Neural progenitor cell (in vitro differentiated cells): ENCODE measurements at regions not wholly inside any gene's neighbourhood (a gene's known extent, or its start where the extent isn't known, plus 50 kb on each side); places are given as distances from the start of the nearest gene placed in this dataset.
A peak's percentile ranks its signal among the peaks of the same experiment; 100 is the strongest.

Experiments used
- DNase-seq: peaks from one replicate; pipeline ENCODE4 v3.0.0-alpha.2; 2016; ENCODE audit warnings: low spot score
- H2AFZ ChIP-seq: fragments of 200-600 bp; sonication (generic); replicated peaks from 2 replicates; pipeline ENCODE4 v1.6.1; 2016; ENCODE audit warnings: antibody characterized with exemption
- H3F3A ChIP-seq: fragments of 200-600 bp; sonication (generic); 2 replicates; pipeline ENCODE4 v1.6.1; 2016; ENCODE audit warnings: antibody characterized with exemption, low read depth
- H3K27ac ChIP-seq: fragments of 200-600 bp; sonication (generic); 2 replicates; pipeline ENCODE4 v1.5.1; 2016; ENCODE audit warnings: mild to moderate bottlenecking
- H3K27me3 ChIP-seq: fragments of 200-600 bp; sonication (generic); 2 replicates; pipeline ENCODE4 v1.6.1; 2016; ENCODE audit warnings: mild to moderate bottlenecking, moderate library complexity
- H3K36me3 ChIP-seq: fragments of 200-600 bp; sonication (generic); 2 replicates; pipeline ENCODE4 v1.5.1; 2016
- H3K4me1 ChIP-seq: fragments of 200-600 bp; sonication (generic); 2 replicates; pipeline ENCODE4 v1.6.1; 2016; ENCODE audit warnings: mixed run types
- H3K4me2 ChIP-seq: fragments of 200-600 bp; sonication (generic); 2 replicates; pipeline ENCODE4 v1.6.1; 2016
- H3K4me3 ChIP-seq: fragments of 200-600 bp; sonication (generic); 2 replicates; pipeline ENCODE4 v1.5.1; 2016
- H3K79me2 ChIP-seq: fragments of 200-600 bp; sonication (generic); 2 replicates; pipeline ENCODE4 v1.6.1; 2016; ENCODE audit warnings: low read depth
- H3K9ac ChIP-seq: fragments of 200-600 bp; sonication (generic); 2 replicates; pipeline ENCODE4 v1.6.1; 2016
- H3K9me3 ChIP-seq: fragments of 200-600 bp; sonication (generic); 2 replicates; pipeline ENCODE4 v1.5.1; 2016; ENCODE audit warnings: low read depth
- H4K20me1 ChIP-seq: fragments of 200-600 bp; sonication (generic); 2 replicates; pipeline ENCODE4 v1.6.1; 2016; ENCODE audit warnings: low read depth
- H3K27ac Mint-ChIP-seq: 3 replicates; pipeline ENCODE4 v1.8.0; 2021; ENCODE audit warnings: mixed read lengths
- H3K27me3 Mint-ChIP-seq: 2 replicates; pipeline ENCODE4 v1.8.0; 2022; ENCODE audit warnings: low read depth, mild to moderate bottlenecking, inconsistent platforms, moderate library complexity, mixed read lengths; ENCODE audit not compliant: insufficient read depth
- H3K36me3 Mint-ChIP-seq: 3 replicates; pipeline ENCODE4 v1.8.0; 2021; ENCODE audit warnings: mixed read lengths
- H3K4me1 Mint-ChIP-seq: 3 replicates; pipeline ENCODE4 v1.8.0; 2021; ENCODE audit warnings: mixed read lengths
- H3K4me3 Mint-ChIP-seq: 3 replicates; pipeline ENCODE4 v1.8.0; 2021; ENCODE audit warnings: mild to moderate bottlenecking, moderate library complexity, mixed read lengths
- H3K9me3 Mint-ChIP-seq: 3 replicates; pipeline ENCODE4 v1.8.0; 2020; ENCODE audit warnings: mixed read lengths
- EZH2 ChIP-seq: fragments of 200-600 bp; sonication (generic); IDR thresholded peaks from 2 replicates; pipeline ENCODE4 v1.6.1; 2017; ENCODE audit warnings: antibody characterized with exemption, mild to moderate bottlenecking, moderate library complexity
- EZH2phosphoT487 ChIP-seq: fragments of 200-600 bp; sonication (generic); IDR thresholded peaks from 2 replicates; pipeline ENCODE4 v1.6.1; 2017; ENCODE audit warnings: antibody characterized with exemption
- TF ChIP-seq, protein P1 (sequence below): fragments of 200-600 bp; sonication (generic); IDR thresholded peaks from 2 replicates; pipeline ENCODE4 v1.5.1; 2017; ENCODE audit warnings: antibody characterized with exemption, mild to moderate bottlenecking

DNA sequence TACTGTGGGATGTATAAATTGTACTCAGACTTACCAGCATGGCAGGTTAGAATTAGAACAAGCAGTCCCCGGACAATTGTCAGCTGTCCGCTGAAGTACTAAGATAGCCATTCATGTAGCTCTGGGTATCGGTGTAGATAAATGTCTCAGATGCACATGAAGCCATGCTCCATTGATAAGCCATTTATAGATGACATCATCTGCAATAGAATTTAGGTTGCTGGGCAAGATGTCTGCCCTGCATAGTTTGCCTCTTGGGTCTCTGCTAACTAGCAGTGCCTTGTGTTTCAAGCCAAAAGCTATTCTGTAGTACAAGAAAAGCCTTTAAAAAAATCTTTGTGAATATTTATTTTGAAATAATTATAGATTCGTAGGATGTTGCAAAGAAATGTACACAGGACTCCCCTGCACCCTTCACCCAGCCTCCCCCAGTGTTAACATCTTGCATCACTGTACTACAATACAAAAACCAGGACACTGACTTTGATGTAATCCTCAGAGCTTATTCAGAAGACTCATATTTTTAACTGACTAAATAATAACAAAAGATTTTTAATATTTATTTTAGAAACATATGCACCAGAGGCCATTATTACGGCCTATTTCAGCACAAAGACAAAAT, 220.6 kb upstream of the THRB start:
- TF ChIP-seq EZH2phosphoT487 (no peak), EZH2 (no peak)
- H3K27ac Mint-ChIP-seq: no peak overlapping the region
- Histone ChIP-seq H3K4me3 (no peak overlapping the region), H3K27ac (no peak overlapping the region), H3K27me3 (no peaks in the 10 kb centered on the region), H2AFZ (no peak overlapping the region), H4K20me1 (no peaks in the 10 kb centered on the region), H3K9ac (no peak overlapping the region), H3F3A (peaks cover 5% of the 10 kb centered on the region), H3K4me2 (no peak overlapping the region), H3K79me2 (no peaks in the 10 kb centered on the region), H3K4me1 (peaks cover 17% of the 10 kb centered on the region), H3K9me3 (no peaks in the 10 kb centered on the region), H3K36me3 (no peaks in the 10 kb centered on the region)
- H3K4me3 Mint-ChIP-seq: no peak overlapping the region
- no peaks in the 10 kb centered on the region for H3K9me3 Mint-ChIP-seq
- no peak for DNase-seq
- peaks cover 20% of the 10 kb centered on the region for H3K4me1 Mint-ChIP-seq
- H3K36me3 Mint-ChIP-seq: no peaks in the 10 kb centered on the region
- no peaks in the 10 kb centered on the region for H3K27me3 Mint-ChIP-seq

DNA sequence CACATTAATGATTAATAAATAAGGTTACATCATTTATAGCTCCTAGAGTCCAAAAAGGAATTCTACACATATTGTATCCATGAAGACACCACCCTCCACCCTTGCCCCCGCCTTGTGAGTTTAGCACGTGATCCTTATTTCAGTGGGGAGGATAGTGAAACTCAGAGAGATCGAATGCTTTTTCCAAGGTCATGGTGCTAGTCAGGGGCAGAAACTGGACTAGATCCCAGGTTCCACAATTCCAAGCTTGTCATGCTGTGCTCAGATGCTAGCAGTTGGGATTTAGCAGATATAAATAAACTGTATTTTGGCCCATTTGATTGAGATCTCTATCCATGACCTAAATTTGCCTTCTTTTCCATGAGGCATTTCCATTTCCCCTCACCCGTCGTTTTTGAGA, 227.4 kb upstream of the THRB start:
- Mint-ChIP-seq H3K27me3 (no peaks in the 10 kb centered on the region), H3K36me3 (no peaks in the 10 kb centered on the region)

DNA sequence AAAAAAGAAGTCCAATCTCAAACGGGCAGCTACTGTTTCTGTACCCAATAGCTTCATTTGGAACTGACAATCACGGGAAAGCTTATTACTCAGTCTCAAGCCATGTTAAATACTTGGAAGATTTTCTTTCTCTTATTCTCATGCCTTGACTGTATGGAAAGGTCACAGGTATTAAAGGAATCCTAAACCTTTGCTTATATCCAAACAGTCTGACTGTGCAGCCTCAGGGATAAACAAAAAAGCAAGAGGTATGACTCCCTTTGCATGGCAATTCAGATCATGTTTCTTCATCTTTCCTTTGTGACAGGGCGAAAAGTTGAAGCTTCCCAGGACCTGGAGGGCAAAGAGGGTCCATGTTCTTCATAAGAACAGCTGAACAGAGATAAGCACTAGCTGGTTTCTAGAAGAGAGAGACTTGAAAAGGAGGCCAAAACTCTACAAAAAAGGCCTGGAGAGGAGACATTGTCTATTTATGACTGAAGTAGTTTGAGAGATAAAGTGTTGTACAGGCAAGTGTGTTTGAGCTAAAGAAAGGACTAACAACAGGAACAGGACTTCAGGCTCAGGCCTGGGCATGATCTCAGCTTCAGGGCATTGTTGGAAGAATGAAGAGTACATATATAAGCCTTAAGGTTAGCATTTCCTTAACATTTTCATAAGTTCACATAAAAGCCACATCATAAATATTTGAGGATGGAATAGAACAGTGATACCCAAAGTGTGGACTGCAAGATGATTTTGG, 231.0 kb upstream of the THRB start:
- Histone ChIP-seq H3K79me2 (no peaks in the 10 kb centered on the region), H3K4me3 (no peak overlapping the region), H3K36me3 (no peaks in the 10 kb centered on the region), H3K4me2 (no peak overlapping the region), H3K27ac (no peak overlapping the region), H4K20me1 (no peaks in the 10 kb centered on the region), H3F3A (no peaks in the 10 kb centered on the region), H3K9me3 (no peaks in the 10 kb centered on the region), H3K4me1 (no peaks in the 10 kb centered on the region), H2AFZ (no peak overlapping the region), H3K27me3 (no peaks in the 10 kb centered on the region), H3K9ac (no peak overlapping the region)
- Mint-ChIP-seq H3K27ac (no peak overlapping the region), H3K4me3 (no peak overlapping the region), H3K27me3 (no peaks in the 10 kb centered on the region), H3K4me1 (no peaks in the 10 kb centered on the region), H3K9me3 (no peaks in the 10 kb centered on the region), H3K36me3 (no peaks in the 10 kb centered on the region)
- TF ChIP-seq, protein P1, sequence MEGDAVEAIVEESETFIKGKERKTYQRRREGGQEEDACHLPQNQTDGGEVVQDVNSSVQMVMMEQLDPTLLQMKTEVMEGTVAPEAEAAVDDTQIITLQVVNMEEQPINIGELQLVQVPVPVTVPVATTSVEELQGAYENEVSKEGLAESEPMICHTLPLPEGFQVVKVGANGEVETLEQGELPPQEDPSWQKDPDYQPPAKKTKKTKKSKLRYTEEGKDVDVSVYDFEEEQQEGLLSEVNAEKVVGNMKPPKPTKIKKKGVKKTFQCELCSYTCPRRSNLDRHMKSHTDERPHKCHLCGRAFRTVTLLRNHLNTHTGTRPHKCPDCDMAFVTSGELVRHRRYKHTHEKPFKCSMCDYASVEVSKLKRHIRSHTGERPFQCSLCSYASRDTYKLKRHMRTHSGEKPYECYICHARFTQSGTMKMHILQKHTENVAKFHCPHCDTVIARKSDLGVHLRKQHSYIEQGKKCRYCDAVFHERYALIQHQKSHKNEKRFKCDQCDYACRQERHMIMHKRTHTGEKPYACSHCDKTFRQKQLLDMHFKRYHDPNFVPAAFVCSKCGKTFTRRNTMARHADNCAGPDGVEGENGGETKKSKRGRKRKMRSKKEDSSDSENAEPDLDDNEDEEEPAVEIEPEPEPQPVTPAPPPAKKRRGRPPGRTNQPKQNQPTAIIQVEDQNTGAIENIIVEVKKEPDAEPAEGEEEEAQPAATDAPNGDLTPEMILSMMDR: no peak
- TF ChIP-seq EZH2: no peak
- TF ChIP-seq EZH2phosphoT487: no peak
- no peak for DNase-seq

More for the DNA sequence above, 227.4 kb upstream of the THRB start:
- Histone ChIP-seq H3K27me3 (no peaks in the 10 kb centered on the region), H3K9ac (no peak overlapping the region), H2AFZ (no peak overlapping the region), H3F3A (no peaks in the 10 kb centered on the region), H3K9me3 (no peaks in the 10 kb centered on the region), H4K20me1 (no peaks in the 10 kb centered on the region), H3K4me2 (no peak overlapping the region), H3K4me1 (no peaks in the 10 kb centered on the region), H3K27ac (no peak overlapping the region), H3K36me3 (no peaks in the 10 kb centered on the region), H3K79me2 (no peaks in the 10 kb centered on the region), H3K4me3 (no peak overlapping the region)
- H3K27ac Mint-ChIP-seq: no peak overlapping the region
- H3K4me1 Mint-ChIP-seq: no peaks in the 10 kb centered on the region
- no peaks in the 10 kb centered on the region for H3K9me3 Mint-ChIP-seq
- H3K4me3 Mint-ChIP-seq: no peak overlapping the region
- TF ChIP-seq EZH2phosphoT487 (no peak), EZH2 (no peak)
- TF ChIP-seq, protein P1: no peak
- DNase-seq: no peak

DNA sequence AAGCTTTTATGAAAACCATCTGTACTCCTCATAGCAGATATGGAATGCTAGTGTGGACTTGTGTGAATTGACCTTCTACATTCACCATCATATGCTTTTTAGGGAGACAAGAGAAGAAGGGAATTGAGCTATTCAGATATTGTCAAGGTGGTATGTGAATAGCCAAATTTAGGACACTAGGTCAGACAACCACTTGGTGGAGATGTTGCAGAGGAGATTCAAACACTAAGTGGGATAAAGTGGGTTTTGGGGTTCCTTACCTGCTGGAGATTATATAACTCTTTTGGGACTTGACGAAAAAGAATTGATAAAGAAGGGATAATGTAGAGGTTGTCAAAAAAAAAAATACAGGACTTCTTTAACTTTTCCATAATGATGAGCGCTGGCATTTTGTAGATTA, 231.8 kb upstream of the THRB start:
- Histone ChIP-seq H3K9me3 (no peaks in the 10 kb centered on the region), H3K9ac (no peak overlapping the region), H3K4me1 (no peaks in the 10 kb centered on the region), H2AFZ (no peak overlapping the region), H3F3A (no peaks in the 10 kb centered on the region), H3K27ac (no peak overlapping the region), H3K79me2 (no peaks in the 10 kb centered on the region), H4K20me1 (no peaks in the 10 kb centered on the region), H3K27me3 (no peaks in the 10 kb centered on the region), H3K4me2 (no peak overlapping the region), H3K4me3 (no peak overlapping the region), H3K36me3 (no peaks in the 10 kb centered on the region)
- no peak overlapping the region for H3K27ac Mint-ChIP-seq
- H3K36me3 Mint-ChIP-seq: no peaks in the 10 kb centered on the region
- no peak for DNase-seq
- H3K9me3 Mint-ChIP-seq: no peaks in the 10 kb centered on the region
- H3K4me1 Mint-ChIP-seq: no peaks in the 10 kb centered on the region
- H3K27me3 Mint-ChIP-seq: no peaks in the 10 kb centered on the region
- no peak overlapping the region for H3K4me3 Mint-ChIP-seq
- TF ChIP-seq EZH2 (no peak), EZH2phosphoT487 (no peak)
- TF ChIP-seq, protein P1: peak; percentile 29
